GM19324 (cell line): ENCODE measurements at regions not wholly inside any gene's neighbourhood (a gene's known extent, or its start where the extent isn't known, plus 50 kb on each side); places are given as distances from the start of the nearest gene placed in this dataset.

ENCODE experiments used
- ATAC-seq: cut with Tn5 transposase; IDR thresholded peaks from one replicate; pipeline ENCODE4 v1.9.1; 2021; ENCODE audit warnings: mild to moderate bottlenecking, moderate library complexity; ENCODE audit not compliant: unreplicated experiment, low FRiP score

DNA sequence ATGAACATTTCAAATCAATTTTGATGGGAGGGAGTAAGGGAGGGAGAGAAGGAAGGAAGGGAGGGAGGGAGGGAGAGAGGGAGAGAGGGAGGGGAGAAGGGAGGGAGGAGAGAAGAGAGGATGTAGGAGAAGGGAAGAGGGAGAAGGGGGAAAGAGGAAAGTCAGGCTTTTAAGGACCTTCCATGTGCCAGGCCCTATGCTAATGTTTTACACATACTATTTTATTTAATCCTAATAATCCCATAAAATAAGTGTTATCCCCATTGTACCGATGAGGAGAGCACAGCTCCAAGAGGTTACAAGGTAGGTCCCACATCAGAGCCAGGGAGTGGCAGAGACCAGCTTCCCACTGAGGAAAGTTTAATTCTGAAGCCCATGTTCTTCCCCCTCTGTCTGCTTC, 341.9 kb downstream of the RAB28 start:
- no peak for ATAC-seq

- ATAC-seq = no peak
Observed at GRCh38 chr4:13137390-13137789, 346.8 kb downstream of the RAB28 start.

- no peak for ATAC-seq
Observed at GRCh38 chr4:13133700-13134099, 350.4 kb downstream of the RAB28 start.

- no peak for ATAC-seq
Observed at GRCh38 chr4:13130848-13131247, 353.3 kb downstream of the RAB28 start.

DNA sequence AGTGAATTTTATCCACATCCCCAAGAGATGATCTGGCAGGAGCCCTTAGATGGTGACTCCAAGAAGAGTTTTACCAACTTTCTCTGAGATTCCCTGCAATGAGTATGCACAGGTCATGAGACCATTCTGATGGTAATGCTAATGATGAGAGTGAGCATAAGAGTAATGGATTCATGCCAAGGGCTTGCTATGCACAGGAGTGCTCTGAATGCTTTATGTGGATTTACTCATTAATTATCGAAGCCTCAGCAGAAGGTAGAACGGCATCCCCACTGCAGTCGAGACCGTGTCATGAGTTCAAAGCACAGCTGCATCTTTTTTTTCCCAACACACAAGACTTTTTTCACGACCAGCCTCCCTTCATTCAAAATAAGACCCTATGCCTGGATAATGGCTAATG, 355.0 kb downstream of the RAB28 start:
- ATAC-seq = no peak

GRCh38 chr4:13126976-13127910, 356.9 kb downstream of the RAB28 start:
- ATAC-seq = no peak

DNA sequence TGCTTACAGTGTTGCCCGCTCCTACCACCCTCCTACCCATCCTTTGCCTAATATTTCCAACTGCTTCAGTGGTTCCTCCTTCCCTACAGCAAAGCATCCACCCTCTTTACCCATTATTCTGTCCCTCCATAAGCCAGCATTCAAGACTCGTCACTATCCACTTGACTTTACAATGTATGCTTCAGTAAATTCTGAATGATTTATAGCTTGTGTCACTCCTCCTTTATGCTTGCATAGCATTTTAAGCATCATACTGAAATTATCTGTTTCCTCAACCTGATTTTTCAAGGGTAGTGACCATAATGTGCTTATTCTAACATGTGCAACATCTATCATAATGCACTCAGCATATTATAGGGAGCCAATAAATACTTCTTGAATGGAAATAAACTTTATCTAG, 365.5 kb downstream of the RAB28 start:
- no peak for ATAC-seq

DNA sequence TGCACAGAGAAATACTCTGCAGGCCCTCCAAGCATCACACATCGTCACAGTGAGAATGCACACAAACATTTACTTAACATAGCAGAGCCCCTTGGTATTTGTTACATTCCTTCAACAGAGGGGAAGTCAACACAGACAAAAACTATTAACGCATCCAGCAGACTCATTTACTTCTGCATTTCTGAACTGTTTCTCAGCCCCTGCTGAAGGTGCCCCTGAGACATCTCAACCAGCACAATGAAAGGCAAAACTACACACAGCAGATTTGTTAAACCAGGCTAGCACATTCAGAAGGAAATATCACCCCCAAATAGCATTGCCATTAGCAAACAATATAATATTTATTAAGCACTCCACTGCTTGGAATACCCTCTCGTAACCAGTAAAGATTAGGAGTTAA, 367.0 kb downstream of the RAB28 start:
- ATAC-seq = no peak

GRCh38 chr4:13112030-13112429, 372.1 kb downstream of the RAB28 start:
- ATAC-seq = no peak

DNA sequence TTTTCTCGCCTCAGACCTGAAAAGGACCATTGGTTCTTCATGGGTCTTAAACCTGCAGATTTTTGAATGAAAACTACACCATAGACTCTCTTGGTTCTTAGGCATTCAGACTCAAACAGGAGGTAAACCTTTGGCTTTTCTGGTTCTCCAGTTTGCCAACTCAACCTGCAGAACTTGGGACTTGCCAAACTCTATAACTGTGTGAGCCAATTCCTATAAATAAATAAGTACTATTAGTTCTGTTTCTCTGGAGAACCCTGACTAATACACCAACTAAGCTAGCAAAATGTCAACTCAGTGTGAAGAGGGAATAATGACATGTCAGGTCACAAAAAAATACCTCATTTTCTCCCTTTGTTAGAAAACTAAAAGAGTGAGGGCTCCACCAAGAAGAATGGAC, 374.6 kb downstream of the RAB28 start:
- ATAC-seq = no peak

GRCh38 chr4:13108096-13108495, 376.0 kb downstream of the RAB28 start:
- ATAC-seq = no peak

GRCh38 chr4:13103382-13104015, 380.6 kb downstream of the RAB28 start:
- no peak for ATAC-seq

DNA sequence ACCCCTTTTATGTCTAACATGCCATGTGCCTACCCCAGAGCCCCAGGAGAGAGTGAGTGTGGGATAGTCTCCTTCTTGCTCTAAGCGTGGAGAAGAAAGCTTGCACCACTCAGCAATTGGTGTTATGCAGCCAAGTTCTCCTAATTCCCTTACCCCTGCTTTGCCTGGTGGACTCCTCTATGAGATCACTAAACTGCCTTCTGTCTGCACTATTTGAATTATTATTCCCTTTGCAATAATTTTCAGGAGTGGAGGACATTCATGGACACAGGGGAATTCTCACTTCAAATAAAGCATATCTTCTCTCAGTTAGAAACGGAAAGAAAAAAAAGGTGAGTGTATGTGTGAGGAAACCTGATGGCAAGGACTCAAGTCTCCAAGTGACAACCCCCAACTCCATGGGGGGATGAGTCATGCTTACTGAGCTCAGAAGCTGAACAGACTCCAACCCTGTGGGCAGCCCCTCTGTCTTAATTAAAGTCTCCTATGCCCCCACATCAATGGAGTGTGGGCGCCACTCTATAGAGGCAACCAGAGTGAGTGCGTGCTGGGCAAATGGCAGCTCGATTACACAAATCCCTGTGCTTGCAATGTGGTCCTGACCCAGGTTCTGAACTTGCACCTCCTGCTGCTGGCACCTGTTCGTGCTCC, 381.9 kb downstream of the RAB28 start:
- ATAC-seq = no peak

DNA sequence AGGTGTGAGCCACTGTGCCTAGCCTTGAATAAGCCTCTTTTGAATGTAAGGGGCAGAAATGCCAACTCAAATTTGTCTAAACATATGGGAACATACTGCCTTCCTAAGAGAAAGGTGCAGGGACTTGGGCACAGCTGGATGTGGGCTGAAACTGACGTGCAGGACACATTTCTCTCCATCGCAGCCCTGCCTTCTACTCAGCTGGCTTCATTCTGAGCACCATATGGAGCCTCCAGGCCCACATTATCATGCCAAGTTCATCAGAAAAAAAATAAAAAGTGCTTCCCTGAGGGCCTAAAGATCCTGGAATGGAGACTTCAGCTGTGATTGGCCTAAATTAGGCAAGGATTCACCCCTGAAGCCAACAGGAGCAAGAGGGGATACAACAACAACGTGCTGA, 386.2 kb downstream of the RAB28 start:
- no peak for ATAC-seq

- no peak for ATAC-seq
Observed at GRCh38 chr4:13095722-13096121, 388.4 kb downstream of the RAB28 start.

DNA sequence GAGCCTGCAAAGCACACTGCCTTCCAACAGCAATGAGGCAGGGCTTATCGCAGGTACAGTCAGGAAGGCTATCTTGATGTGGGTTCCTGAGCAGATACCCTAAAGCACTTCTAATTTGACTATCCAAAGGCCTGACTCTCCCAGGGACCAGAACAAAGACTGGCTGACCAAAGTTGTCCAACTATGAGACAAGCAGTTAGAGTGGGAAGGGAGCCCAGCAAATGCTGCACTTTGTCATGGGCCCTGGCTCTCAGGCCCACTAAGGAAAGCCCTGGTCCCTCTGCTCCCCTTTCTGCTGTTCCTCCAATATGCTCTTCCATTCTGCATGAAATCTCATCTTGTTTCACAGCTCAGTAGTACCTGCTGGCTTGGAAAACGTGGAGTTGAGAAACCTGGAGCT, 391.0 kb downstream of the RAB28 start:
- ATAC-seq = no peak

- no peak for ATAC-seq
Observed at GRCh38 chr4:13092702-13093101, 391.4 kb downstream of the RAB28 start.

DNA sequence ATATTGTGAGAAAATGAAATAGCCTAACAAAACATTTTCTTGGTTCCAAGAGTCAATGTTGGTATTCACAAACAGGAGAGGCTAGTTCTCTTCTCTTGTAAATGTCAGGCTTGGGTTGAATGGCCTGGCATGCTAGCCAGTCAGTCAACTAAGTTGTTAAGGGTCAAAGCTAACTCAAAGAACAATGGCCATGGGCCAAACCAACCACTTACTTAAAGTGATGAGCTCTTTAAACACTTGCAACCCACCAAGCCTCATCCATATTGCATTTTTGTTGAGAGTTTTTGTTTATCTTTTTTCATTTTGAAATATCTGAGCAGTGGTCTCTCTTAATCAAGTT, 394.5 kb downstream of the RAB28 start:
- no peak for ATAC-seq

- no peak for ATAC-seq
Observed at GRCh38 chr4:13088726-13089658, 395.1 kb downstream of the RAB28 start.

DNA sequence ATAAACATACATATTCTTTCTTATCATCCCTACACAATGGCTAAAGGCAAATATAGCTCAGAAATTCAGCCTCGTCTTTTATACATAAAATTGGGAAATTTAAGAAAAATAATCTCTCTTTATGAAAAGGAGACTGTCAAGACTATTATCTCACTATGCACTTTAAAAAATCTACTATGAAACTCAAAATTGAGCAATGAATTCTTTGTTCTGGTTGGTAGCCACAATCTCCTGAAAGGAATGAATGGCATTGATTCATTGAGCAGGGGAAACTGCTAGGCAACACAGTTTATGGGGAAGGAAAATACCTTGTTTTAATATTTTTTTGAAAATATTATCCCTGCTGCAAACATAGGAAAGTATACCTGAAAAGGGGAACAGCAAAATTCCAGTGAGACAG, 397.1 kb downstream of the RAB28 start:
- ATAC-seq = no peak

GRCh38 chr4:13084210-13084609, 399.9 kb downstream of the RAB28 start:
- no peak for ATAC-seq
